ENCODE measurements at regions not wholly inside any gene's neighbourhood (a gene's known extent, or its start where the extent isn't known, plus 50 kb on each side); places are given as distances from the start of the nearest gene placed in this dataset.

- TF ChIP-seq CTCF (IDR thresholded peaks at IDR 0.05; ENCODE audit: insufficient read depth, low read depth, low read length) = no peak
- no peak for TF ChIP-seq EZH2 (IDR thresholded peaks at IDR 0.05; ENCODE audit: insufficient read depth, low read length)
Measured at GRCh38 chr5:146962801-146963355, 84.3 kb upstream of the PPP2R2B start.

Measured in astrocyte (in vitro differentiated cells and primary cell).